AML-193 (cell line): ENCODE measurements at regions not wholly inside any gene's neighbourhood (a gene's known extent, or its start where the extent isn't known, plus 50 kb on each side); places are given as distances from the start of the nearest gene placed in this dataset.

Experiments
- DNase-seq, 2 experiments: peaks; one replicate each; lab custom pipeline; 2025; lab: John Stamatoyannopoulos, UW

DNA sequence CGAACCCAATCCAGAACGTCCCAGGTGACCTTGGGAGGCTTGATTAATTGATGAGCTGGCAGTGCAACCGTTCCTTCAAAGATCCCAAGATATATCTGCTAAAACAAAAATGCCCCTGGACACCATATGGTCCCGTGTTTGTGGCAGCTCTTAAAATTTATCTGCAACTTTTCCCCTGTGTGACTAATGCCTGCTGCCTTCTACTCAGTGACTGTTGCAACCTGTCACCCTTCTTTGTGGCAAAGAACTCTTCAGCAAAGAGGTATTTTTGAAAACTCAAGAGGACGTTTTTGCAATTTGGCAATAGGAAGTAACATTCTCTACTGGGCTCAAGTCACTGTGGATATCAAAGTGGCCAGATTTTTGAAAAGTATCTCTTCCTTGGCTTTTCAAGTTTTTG, 75.8 kb upstream of the SOD3 start:
- DNase-seq: no peak

DNA sequence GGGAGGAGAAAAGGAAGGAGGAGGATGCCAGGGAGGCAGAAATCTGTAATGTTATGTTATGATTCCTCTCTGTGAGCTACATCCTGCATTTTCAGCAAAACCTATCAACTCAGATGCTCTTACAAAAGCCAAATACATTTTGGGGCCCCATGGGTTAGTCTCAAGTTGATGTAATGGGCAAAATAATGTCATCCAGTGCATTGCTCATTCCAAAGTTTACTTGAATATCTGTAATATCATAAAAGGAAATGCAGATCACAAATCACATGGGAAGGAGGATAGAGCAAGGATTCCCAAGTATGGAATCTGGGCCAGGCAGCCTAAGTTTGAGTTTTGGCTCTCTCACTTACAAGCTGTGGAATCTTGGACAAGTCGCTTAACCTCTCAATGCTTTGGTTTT, 74.9 kb upstream of the SOD3 start:
- no peak for DNase-seq

DNA sequence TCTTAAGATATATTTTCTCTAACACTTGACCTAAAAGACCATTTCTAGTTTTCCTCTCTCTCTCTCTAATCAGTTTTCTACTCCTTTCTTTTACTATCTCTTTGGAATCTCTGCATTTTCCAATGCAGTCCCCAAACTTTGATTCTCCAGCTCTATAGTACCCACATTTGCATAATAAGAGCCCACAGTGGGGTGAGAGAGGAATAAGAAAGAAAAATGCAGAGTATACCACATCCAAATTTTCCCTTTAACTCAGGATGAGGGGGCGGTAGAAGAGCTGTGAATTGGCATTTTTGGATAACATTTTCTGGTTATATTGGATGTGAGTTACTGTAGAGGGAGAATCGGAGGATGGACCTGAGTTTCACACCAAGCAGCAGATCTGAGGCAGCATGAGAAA, 74.4 kb upstream of the SOD3 start:
- no peak for DNase-seq

DNA sequence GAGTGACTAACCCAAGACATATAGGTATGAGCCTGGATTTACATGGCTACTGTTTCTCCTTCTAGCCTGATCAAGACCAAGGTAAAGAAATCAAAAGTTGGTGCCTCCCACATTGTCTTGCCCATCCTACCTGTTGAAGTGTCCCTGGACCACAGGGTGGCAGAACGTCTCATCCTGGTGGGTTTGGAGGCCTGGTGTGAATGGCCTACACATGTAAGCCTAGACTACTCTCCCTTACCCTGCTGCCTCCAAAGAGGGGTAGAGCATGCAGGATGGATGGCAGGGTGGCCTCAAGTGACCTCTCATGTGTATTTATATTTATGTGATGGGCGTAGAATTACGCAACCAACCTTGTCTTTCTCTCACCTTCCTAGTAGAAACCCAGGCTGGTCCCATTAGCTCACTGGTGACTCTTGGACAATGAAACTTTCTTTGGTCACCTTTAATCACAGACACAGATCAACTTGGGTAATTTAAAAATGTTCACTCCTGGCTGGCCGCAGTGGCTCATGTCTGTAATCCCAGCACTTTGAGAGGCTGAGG, 73.3 kb upstream of the SOD3 start:
- no peak for DNase-seq

DNA sequence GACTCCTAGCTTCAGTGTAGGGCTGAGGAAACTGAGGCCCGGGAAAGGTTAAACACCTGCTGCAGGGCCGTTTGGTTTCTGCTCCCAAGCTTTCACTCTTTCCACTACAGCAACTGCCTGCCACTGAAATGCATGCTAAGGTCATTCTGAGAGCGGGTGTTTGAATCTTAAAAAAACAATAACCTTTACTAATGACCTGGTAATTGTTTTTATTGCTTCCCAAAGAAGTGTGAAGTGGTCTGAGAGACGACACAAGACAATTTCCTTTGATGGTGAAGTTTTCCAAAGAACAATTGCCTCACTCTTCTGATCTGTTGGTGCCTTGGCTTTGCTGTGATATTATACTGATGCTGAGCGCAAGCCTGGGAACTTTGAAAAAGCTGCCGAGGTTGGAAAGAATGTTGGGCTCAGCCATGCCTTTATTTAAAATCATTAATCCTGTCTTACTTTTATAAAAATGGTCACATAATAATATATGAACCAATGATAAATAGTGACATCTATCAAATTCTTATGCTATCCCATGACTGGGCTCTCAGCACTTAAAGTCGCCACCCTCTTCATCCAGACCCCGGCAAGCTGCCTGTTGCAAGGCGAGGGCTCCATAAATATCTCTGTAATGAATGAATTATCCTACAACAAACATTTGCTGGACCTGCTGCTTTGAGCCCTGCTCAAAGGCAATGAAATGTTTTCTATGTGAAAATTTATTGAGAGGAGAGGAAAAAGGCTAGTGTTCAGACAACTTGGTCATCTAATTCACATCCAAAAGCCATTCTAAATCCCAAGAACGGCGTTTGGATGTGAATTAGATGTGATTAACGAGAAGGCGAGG, 67.8 kb upstream of the SOD3 start:
- no peak for DNase-seq

DNA sequence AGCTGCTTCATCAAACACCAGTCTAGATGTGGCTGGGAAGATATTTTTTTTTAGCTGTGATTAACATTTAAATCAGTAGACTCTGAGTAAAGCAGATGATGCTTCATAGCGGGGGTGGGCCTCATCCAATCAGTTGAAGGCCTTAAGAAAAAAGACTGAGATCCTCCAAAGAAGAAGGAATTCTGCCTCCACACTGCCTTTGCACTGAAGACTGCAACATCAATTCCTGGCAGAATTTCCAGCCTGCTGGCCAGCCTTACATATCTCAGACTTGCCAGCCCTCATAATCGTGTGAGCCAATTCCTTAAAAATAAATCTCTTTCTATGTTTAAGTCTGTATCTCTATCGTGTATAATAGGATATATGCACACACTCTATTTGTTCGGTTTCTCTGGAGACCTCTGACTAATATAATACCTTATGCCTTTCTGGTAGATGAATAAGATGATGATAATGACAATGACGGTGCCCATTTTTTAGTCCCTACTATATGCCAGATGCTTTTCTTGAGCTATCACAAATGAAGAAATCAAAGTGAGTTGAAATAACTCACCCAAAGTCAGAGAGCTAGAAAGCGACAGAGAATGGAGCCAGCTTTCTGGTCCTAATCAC, 66.1 kb upstream of the SOD3 start:
- no peak for DNase-seq

DNA sequence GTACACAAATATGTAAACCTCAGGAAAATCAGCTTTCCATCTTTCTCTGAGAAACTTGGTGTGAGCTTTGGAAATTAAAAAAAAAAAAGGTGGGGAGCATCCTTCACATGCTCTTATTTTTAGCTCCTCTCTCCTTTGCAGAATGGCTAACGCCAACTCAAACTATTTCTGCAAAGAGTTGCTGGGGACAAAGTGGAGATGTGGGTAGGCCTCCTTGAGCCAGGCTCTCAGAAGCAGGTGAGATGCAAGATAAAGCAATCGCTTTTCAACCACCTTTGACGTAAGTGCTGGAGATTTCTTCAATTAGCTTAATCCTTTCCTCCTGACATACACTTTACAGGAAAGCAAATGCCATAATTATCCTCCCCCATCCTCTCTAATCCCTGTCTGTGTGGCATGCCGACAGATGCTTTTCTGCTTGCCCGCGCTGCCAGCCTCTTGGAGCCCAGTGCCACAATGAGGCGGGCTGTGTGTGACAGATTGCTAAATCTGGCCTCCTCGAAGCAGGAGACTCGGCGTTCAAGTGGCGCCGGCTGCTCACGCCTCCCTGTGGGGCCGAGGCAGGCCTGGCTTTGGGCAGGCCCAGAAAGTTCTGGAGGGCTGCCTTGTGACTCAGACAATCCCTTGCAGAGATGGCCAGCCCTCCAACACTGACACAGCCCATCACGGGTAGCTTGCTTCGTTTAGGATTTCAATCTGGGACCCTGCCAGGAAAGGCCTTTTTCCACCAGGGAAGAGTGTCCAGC, 64.9 kb upstream of the SOD3 start:
- no peak for DNase-seq

DNA sequence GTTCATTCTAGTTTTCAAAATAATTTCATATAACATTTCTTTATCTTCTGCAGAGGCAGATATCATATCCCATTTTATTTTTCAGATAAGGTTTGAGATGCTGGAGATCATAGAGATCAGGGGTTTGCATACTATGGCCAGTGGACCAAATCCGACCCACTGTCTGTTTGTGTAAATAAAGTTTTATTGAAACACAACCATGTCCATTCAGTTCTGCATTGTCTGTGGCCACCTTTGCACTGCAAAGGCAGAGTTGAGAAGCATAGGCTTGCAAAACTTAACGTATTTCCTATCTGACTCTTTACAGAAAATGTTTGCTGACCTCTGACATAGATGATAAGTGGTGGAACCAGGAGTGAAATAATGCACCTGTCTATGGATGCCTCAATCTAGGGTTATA, 63.9 kb upstream of the SOD3 start:
- no peak for DNase-seq

DNA sequence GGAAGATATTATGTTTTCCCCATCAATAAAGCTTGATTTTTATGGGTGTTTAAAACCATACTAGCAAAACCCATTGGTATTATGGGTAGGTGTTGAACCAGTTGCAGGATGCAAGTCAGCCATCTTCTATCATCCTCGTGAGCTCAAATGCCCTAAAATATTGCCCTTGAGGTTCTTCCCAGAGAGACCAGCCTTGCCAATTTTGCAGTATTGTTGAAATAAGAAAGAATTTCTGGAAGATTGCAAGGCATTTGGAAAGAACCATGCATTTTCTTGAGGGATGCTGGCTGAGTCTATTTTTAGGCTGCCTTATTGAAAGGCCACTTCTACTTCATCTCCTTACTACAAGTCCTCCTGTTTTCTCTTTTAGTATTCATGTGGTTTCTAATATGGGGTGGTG, 60.9 kb upstream of the SOD3 start:
- no peak for DNase-seq

DNA sequence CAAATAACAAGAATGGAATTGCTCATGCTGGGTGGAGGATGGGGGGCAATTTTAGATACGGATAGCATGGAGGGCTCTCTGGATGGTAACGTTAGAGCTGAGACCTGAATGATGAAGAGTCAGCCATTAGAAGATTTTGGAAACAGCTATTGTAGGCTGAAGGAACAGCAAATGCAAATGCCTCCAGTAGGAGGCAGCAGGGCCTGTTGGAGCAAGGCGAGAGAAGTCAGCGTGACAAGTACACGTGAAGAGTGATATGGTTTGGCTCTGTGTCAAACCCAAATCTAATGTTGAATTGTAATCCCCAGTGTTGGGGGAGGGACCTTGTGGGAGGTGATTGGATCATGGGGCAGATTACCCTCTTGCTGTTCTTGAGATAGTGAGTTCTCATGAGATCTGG, 59.3 kb upstream of the SOD3 start:
- DNase-seq: no peak

DNA sequence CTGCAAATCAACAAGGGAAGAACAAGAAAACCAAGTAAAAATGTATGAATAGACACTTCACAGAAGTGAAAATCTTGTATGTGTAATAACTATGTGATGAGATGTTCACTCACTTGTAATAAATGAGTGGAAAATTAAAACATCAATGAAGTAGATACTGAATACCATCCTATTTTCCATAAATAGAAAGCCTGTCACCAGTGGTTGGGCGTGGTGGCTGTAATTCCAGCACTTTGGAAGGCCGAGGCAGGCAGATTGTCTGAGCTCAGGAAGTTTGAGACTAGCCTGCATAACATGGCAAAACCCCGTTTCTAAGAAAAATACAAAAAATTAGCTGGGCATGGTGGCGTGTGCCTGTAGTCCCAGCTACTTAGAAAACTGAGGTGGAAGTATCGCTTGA, 53.5 kb upstream of the SOD3 start:
- DNase-seq: no peak

DNA sequence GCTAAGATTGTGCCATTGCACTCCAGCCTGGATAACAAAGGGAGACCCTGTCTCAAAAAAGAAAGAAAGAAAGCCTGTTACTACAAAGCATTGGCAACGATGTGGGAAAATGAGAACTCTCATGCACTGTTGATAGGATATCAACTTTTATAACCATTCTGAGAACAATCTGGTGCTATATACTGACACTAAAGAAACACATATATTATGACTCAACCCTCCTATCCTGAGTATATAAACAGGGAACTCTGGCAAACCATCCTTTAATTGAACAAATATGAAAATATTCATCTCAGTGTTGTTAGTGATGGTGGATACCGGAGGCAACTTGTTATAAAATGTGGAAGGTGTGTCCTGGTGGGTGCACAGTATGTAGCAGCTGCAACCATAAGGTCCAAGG, 53.0 kb upstream of the SOD3 start:
- no peak for DNase-seq

DNA sequence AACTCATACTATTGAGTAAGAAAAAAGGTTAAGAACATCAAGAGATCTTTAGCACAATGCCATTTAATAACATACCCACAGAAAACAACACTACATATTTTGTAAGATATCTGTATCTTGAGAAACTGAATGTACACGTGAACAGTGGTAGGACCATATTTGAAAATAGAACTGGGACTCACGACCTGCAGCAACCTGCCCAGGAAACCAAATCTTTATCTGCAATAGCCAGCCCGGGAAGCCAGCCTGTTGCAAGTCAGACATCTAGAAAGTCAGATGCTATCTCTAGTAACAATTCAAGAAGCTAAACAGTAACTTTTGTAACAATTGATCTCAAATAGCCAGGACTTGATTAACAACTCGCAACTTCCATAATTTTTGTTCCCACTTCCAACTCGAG, 52.6 kb upstream of the SOD3 start:
- no peak for DNase-seq

DNA sequence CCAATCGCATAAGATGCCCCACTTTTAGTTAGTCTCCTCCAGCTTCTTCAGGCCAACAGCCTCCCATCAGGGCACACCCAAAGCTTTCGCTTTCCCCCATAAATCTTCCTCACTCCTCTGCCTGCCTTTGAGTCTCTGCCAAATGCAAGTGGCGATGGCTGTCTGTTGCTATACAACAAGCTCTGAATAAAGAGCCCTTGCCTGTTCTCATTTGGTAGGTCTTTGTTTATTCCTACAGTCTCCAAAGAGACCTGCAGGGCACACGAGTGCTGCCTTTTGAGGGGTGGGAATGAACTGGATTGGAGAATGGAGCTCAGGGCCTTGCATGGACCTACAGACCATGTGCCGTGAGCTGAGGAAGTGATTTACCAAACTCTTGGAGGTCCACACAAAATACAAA, 52.2 kb upstream of the SOD3 start:
- DNase-seq: no peak

DNA sequence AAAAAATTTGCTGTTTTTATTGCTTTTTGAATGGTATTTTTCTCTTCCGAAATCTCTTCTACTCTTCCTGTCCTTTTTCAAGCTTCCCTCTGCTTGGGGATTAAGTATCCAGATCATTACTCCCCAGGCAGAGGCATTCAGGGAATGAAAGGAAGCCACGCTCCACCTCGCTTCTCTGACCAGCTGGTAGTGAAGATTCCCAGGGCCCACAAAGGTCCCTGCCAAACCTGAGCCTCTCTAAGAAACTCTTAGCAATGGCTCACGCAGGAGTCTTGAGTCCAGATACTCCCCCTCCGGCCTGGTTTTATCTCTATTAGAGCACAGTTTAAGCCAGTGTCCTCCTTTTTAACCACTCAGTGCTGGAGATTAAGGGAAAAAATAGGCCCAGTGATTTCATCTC, 51.4 kb upstream of the SOD3 start:
- DNase-seq: no peak

DNA sequence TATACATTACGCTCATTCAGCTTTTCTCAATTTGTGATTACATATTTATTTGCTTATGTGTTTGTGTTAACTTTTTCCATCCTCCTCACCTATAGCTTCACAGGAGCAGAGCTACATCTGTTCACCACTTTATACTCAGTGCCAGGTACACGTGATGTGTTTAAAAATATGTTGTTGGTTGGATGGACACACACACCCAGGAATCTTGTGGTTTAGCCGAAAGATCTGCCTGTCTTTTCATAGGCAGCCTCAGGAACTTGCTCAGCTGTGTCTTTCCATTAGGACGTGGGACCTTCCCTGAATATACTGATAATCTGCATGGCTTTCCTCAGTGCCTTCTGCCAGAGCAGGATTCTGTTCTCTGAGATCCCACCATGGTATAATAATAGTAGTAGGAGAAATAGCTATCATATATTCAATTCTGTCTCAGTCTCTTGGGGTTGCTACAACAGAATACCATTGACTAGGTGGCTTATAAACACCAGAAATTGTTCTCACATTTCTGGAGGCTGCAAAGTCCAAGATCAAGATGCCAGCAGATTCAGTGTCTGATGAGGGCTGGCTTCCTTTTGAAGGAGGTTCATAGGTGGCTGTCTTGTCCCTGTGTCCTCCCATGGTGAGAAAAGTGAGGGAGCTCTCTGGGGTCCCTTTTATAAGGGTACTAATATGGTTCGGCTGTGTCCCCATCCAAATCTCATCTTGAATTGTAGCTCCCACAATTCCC, 50.0 kb upstream of the SOD3 start:
- DNase-seq: no peak
